GM19328 (cell line): ENCODE measurements at regions not wholly inside any gene's neighbourhood (a gene's known extent, or its start where the extent isn't known, plus 50 kb on each side); places are given as distances from the start of the nearest gene placed in this dataset.
A peak's percentile ranks its signal among the peaks of the same experiment; 100 is the strongest.

Source experiments
- ATAC-seq: cut with Tn5 transposase; IDR thresholded peaks from one replicate; pipeline ENCODE4 v1.9.1; 2021; ENCODE audit warnings: mild to moderate bottlenecking, moderate library complexity; ENCODE audit not compliant: unreplicated experiment

DNA sequence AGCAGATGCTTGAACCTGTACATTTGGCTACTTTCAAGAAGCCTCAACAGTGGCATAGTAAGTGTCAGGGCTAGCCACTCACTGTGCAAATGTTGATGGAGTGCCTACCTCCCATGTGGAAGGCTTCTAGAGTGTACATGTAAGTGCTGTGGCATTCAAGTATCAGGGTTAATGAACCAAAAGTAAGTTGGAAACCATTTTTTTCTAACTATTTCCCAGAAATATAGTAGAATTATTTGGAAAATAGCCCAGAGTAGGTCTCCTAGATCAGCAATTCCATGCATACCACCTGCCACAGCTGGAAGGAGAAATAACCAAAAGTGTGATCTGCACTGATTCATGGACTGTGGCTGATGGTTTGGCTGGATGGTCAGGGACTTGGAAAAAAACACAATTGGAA, 53.3 kb downstream of the FOXD1 start:
- no peak for ATAC-seq

- no peak for ATAC-seq
These were observed 54.0 kb downstream of the FOXD1 start for GRCh38 chr5:73394610-73395009.

- ATAC-seq, result no peak
These were observed 54.7 kb downstream of the FOXD1 start for GRCh38 chr5:73393611-73394489.

DNA sequence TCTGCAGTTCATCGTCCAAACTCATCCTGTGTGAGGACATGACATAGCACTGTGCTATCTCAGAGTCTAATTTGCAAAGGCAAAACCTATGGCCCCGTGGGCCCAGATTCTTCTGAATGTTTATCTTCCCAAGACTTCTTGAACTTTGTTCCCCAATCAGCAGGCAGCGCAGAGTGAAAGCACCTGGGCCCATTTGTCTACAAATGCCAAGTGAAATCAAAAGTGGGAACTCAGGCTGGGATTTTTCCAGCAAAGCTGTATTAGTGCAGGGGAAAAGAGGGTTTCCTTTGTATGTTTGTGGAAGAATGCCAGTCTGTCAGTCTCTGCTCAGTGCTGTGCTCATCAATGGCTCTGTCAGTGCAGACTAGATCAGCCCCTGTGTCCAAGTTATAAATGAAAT, 55.8 kb downstream of the FOXD1 start:
- no peak for ATAC-seq

DNA sequence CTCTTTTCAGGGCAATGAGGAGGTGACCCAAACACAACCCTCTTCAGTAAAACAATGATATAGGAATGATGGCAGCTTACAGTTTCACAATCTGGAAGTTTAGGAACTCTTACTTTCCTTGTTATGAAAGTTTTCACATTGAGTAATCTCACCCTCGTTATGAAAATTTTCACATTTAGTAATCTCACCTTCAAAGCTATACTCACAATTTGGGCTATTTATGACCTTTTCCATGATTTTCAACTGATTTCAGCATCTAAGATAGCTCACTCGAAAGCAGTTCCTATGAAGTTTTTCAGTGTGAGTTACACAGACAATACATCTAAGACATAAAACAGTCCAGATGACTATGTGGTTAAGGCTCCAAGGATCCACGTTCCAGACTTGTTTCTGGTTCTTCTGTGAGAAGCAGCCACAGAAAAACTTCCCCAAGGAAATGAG, 57.1 kb downstream of the FOXD1 start:
- ATAC-seq, result no peak

- ATAC-seq, result no peak
These were observed 57.6 kb downstream of the FOXD1 start for GRCh38 chr5:73390972-73391371.

GRCh38 chr5:73388740-73389139, 59.8 kb downstream of the FOXD1 start:
- ATAC-seq, result no peak

DNA sequence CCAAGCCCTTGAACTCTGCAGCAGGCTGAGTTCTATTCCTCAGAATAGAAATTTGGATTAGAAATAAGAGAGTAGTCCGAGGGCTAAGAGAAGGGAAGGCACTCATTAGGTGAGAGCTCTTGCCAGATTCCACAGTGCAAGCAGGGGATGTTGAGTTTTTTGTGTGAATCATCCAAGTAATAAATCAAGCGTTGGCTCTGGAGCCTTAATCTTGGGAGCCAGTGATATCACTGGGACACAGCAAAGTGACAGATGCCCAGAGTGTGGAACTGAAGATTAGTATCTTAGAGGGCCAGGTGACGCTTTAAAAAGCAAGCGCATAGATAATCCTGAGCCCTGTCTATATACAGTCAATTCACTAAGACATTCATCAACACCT, 60.3 kb downstream of the FOXD1 start:
- ATAC-seq, result no peak

GRCh38 chr5:73387601-73388305, 60.8 kb downstream of the FOXD1 start:
- ATAC-seq, result peak; percentile 91

GRCh38 chr5:73387149-73387591, 61.4 kb downstream of the FOXD1 start:
- ATAC-seq, result no peak

- no peak for ATAC-seq
These were observed 63.7 kb downstream of the FOXD1 start for GRCh38 chr5:73384861-73385260.

GRCh38 chr5:73382401-73382740, 66.2 kb downstream of the FOXD1 start:
- no peak for ATAC-seq

GRCh38 chr5:73381590-73382400, 66.8 kb downstream of the FOXD1 start:
- ATAC-seq, result no peak

DNA sequence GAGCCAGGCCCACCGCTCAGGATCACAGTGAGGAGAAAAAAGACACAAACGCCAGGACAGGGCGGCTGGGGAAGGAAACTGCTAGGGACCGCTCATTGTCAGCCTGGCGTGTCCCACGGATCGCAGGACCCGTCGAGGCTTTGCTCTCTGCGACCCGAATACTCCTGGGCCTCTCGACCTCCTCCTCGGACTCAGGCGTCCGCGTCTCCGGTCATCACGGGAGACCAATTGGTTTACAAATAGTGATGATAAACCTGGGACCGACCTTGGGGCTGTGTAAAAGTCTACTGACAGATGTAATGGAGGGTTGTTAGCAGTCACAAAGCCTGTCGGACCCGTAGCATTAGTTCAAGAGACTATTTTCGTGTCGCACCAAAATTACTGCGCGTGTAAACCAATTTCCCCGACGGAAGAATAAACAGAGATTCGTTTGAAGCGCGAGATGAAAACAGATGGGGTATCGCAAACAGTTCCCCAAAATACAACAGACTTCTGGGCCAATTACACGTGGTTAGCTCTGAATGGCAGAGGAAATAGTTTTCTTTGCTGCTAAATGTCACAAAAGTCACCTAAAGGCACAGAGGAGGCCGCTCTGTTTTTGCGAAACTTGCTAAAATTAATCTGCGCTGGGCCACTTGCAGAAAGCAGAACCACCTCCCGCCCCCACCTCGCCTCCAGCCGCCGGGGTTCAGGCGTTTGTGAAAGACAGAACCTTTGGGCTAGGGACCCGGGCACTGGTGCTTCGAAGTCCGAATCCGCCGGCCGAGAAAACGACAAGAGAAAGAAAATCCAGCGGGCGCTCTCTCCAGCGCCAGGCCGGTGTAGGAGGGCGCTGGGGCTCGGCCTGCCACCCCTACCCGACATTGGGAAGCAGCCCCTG, 67.6 kb downstream of the FOXD1 start:
- ATAC-seq, result no peak

GRCh38 chr5:73380041-73380440, 68.5 kb downstream of the FOXD1 start:
- ATAC-seq, result no peak

DNA sequence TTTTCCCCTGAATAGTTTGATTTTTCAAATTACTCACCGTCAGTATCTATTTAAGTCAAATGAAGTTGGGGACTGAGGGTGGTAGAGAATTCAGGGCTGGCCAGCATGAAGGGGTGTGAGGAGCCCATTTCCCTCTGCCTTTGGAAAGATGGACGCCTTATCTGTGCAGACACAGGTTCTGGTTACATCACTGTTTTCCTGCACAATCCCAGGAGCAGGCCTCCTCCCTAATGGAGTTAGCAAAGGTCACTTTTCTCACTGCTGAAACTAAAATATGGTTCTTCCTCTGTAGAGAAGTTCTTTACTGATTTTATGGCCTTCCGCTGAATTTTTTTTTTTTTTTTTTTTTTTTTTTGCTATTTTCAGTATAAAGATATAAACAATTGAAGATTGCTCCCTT, 69.1 kb downstream of the FOXD1 start:
- ATAC-seq, result no peak

- ATAC-seq, result no peak
These were observed 69.8 kb downstream of the FOXD1 start for GRCh38 chr5:73378765-73379164.

- no peak for ATAC-seq
These were observed 70.5 kb downstream of the FOXD1 start for GRCh38 chr5:73378070-73378469.

- ATAC-seq, result no peak
These were observed 71.9 kb downstream of the FOXD1 start for GRCh38 chr5:73376618-73377170.

GRCh38 chr5:73375949-73376348, 72.6 kb downstream of the FOXD1 start:
- no peak for ATAC-seq
